ENCODE measurements at regions not wholly inside any gene's neighbourhood (a gene's known extent, or its start where the extent isn't known, plus 50 kb on each side); places are given as distances from the start of the nearest gene placed in this dataset.

GRCh38 chr7:1383398-1384112, 75.7 kb downstream of the MICALL2 start:
- TF ChIP-seq, protein P1, sequence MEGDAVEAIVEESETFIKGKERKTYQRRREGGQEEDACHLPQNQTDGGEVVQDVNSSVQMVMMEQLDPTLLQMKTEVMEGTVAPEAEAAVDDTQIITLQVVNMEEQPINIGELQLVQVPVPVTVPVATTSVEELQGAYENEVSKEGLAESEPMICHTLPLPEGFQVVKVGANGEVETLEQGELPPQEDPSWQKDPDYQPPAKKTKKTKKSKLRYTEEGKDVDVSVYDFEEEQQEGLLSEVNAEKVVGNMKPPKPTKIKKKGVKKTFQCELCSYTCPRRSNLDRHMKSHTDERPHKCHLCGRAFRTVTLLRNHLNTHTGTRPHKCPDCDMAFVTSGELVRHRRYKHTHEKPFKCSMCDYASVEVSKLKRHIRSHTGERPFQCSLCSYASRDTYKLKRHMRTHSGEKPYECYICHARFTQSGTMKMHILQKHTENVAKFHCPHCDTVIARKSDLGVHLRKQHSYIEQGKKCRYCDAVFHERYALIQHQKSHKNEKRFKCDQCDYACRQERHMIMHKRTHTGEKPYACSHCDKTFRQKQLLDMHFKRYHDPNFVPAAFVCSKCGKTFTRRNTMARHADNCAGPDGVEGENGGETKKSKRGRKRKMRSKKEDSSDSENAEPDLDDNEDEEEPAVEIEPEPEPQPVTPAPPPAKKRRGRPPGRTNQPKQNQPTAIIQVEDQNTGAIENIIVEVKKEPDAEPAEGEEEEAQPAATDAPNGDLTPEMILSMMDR (conservative IDR thresholded peaks at IDR 0.05; ENCODE audit: low read length): no peak
- no peak for TF ChIP-seq EZH2phosphoT487 (IDR thresholded peaks at IDR 0.05; ENCODE audit: borderline replicate concordance, low read depth, low read length)
